ENCODE measurements at regions not wholly inside any gene's neighbourhood (a gene's known extent, or its start where the extent isn't known, plus 50 kb on each side); places are given as distances from the start of the nearest gene placed in this dataset.

GRCh38 chr9:20023961-20024571 is 235.2 kb upstream of the SLC24A2 start:
- BruUV-seq (replicated peaks) = no TSS peak
- ChIA-PET CTCF (interaction anchor here (1.1 kb wide), 1 partner anchor 16 kb away, joined by 3 read pairs; no protein-coding TSS in a partner anchor), POLR2A (ENCODE audit: unreplicated experiment) (no interaction called here)
- 0 out of 2 replicates have a peak overlapping the region, but pooled peaks have one; percentile 23 for H3K14ac ChIP-seq (replicated peaks; ENCODE audit: low read depth, low read length)
- no peak overlapping the region for H4K8ac ChIP-seq (ENCODE audit: low read depth in 2 of 2, low read length in 2 of 2)
- intact Hi-C loops (cut with micrococcal nuclease) = no loop called here
- no peaks in the 10 kb centered on the region for H3K9me1 ChIP-seq (ENCODE audit: insufficient read depth, low read length)
- no peak; the same call in 1 of the 2 replicates for ATAC-seq (ENCODE audit: low read depth)
- no peak overlapping the region for H2BK20ac ChIP-seq (ENCODE audit: low read depth, low read length)
- peak overlapping the region; percentile 68; the same call in 1 of the 2 replicates for H3K23ac ChIP-seq (ENCODE audit: low read depth, low read length)
- no peak overlapping the region for H3K9ac ChIP-seq (ENCODE audit: low read depth, low read length)
- H3K27ac ChIP-seq (ENCODE audit: insufficient read depth, low read length) = no peak overlapping the region
- DNase-seq = peak; percentile 37
- TF ChIP-seq RCOR1 (IDR thresholded peaks at IDR 0.05; ENCODE audit: insufficient replicate concordance, low read length) (no peak), RFX5 (IDR thresholded peaks at IDR 0.05; ENCODE audit: low read depth, low read length) (no peak), NFE2L2 (IDR thresholded peaks at IDR 0.05; ENCODE audit: low read depth, low read length) (no peak), BHLHE40 (IDR thresholded peaks at IDR 0.05; ENCODE audit: low read depth, low read length) (no peak), USF2 (IDR thresholded peaks at IDR 0.05; ENCODE audit: low read depth, low read length) (no peak), MAFK (IDR thresholded peaks at IDR 0.05; ENCODE audit: low read depth, low read length) (no peak)
- H4K5ac ChIP-seq (ENCODE audit: low read depth, low read length) = no peak overlapping the region
- H2AFZ ChIP-seq (replicated peaks; ENCODE audit: low read length, poor library complexity) = no peak overlapping the region
- dilution Hi-C loops (cut with HindIII; ENCODE audit: low sequenced_read_pairs, unreplicated experiment) = no loop called here
- H3K4me2 ChIP-seq (ENCODE audit: low read depth, low read length) = no peak overlapping the region
- H2AK5ac ChIP-seq (ENCODE audit: low read depth, low read length) = no peak overlapping the region
- H3K27me3 ChIP-seq (ENCODE audit: control insufficient read depth, insufficient read depth, low read length) = peaks cover 6% of the 10 kb centered on the region; the same call in 1 of the 2 replicates
- H4K20me1 ChIP-seq (ENCODE audit: insufficient read depth, low read length) = no peaks in the 10 kb centered on the region
- H2BK5ac ChIP-seq (ENCODE audit: low read depth, low read length, poor library complexity, severe bottlenecking) = no peak overlapping the region
- H3K4me3 ChIP-seq (ENCODE audit: insufficient read depth, low read depth, low read length) = no peak overlapping the region
- H2AK9ac ChIP-seq (replicated peaks; ENCODE audit: low read depth, low read length, poor library complexity) = no peak overlapping the region
- H3K4me1 ChIP-seq (ENCODE audit: control insufficient read depth, insufficient read depth, low read length) = peaks cover 2% of the 10 kb centered on the region; the same call in 1 of the 2 replicates
- H2BK120ac ChIP-seq (ENCODE audit: low read depth, low read length) = no peak overlapping the region
- H3K9me3 ChIP-seq (ENCODE audit: control insufficient read depth, insufficient read depth, low read length) = no peaks in the 10 kb centered on the region
- in situ Hi-C loops (cut with MboI; ENCODE audit: low sequenced_read_pairs) = no loop called here
- no peak overlapping the region for H2BK15ac ChIP-seq (ENCODE audit: low read depth, low read length)
- H4K91ac ChIP-seq (ENCODE audit: insufficient read depth, low read depth, low read length) = no peak overlapping the region
- H3K4ac ChIP-seq (ENCODE audit: low read depth, low read length) = no peak overlapping the region
- no peaks in the 10 kb centered on the region for H3K36me3 ChIP-seq (ENCODE audit: control insufficient read depth, insufficient read depth, low read length)
- H3K18ac ChIP-seq (ENCODE audit: low read depth, low read length) = no peak overlapping the region
- 61% methylated on average over 2 of the region's 8 CpGs; no CpG with 5 or more reads in 1 of the 2 experiments for WGBS, 2 experiments (ENCODE audit: extremely low coverage in 2 of 2, insufficient read length in 1 of 2)
- no peaks in the 10 kb centered on the region for H3K79me1 ChIP-seq (ENCODE audit: low read depth in 1 of 2, low read length in 2 of 2)
- H3K56ac ChIP-seq (ENCODE audit: extremely low read depth, insufficient read depth, low read length) = no peak overlapping the region
